ENCODE measurements at regions not wholly inside any gene's neighbourhood (a gene's known extent, or its start where the extent isn't known, plus 50 kb on each side); places are given as distances from the start of the nearest gene placed in this dataset.

DNA sequence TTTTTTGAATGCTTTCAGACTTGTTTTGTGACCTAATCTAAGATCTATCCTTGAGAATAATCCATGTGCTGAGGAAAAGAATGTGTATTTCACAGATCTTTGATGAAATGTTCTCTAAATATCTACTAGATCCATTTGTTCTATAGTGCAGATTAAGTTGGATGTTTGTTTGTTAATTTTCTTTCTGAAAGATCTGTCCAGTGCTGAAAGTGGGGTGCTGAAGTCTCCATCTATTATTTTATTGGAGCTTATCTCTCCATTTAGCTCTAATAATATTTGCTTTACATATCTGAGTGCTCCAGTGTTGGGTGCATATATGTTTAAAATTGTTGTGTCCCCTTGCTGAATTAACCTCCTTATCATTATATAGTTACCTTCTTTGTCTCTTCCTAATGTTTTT, 303.6 kb downstream of the HTR1B start:
- DNase-seq, result no peak
- H3K27me3 ChIP-seq, result no peaks in the 10 kb centered on the region
- H3K9me3 ChIP-seq, result peaks cover 0 to 8% (median 0%) of the 10 kb centered on the region in 4 donors
- no peaks in the 10 kb centered on the region for H3K36me3 ChIP-seq
- no peak overlapping the region for H3K4me3 ChIP-seq
- TF ChIP-seq EP300 (IDR thresholded peaks at IDR 0.05) (no peak), POLR2A (IDR thresholded peaks at IDR 0.05) (no peak), POLR2AphosphoS5 (IDR thresholded peaks at IDR 0.05) (no peak)
- intact Hi-C loops (cut with DNase I; ENCODE audit: low total_unique reads), result no loop called here
- H3K27ac ChIP-seq, result no peak overlapping the region
- H3K4me1 ChIP-seq, result no peaks in the 10 kb centered on the region

DNA sequence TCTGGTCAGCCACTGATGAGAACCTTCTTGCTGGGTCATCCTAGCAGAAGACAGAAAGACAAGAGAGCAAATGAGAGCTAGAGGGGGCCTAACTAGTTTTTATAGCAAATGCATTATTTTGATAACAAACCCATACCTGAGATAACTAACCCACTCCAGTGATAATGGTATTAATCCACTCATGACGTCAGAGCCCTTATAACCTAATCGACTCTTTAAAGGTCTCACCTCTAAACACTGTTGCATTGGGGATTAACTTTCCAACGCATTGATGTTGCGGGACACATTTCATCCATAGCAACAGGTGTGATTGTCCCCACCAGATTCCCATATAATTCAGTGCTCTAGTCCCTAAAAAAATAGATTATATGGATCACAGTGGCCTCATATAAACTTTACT, 312.1 kb downstream of the HTR1B start:
- no peak for DNase-seq
- Histone ChIP-seq H3K27me3 (no peaks in the 10 kb centered on the region), H3K9me3 (no peaks in the 10 kb centered on the region), H3K27ac (no peak overlapping the region), H3K4me3 (no peak overlapping the region), H3K4me1 (no peaks in the 10 kb centered on the region), H3K36me3 (no peaks in the 10 kb centered on the region)
- WGBS, 5 donors, result 68 to 71% (median 69%) methylated on average over 4 of the region's 4 CpGs
- intact Hi-C loops (cut with DNase I; ENCODE audit: low total_unique reads), result no loop called here
- TF ChIP-seq, protein P1, sequence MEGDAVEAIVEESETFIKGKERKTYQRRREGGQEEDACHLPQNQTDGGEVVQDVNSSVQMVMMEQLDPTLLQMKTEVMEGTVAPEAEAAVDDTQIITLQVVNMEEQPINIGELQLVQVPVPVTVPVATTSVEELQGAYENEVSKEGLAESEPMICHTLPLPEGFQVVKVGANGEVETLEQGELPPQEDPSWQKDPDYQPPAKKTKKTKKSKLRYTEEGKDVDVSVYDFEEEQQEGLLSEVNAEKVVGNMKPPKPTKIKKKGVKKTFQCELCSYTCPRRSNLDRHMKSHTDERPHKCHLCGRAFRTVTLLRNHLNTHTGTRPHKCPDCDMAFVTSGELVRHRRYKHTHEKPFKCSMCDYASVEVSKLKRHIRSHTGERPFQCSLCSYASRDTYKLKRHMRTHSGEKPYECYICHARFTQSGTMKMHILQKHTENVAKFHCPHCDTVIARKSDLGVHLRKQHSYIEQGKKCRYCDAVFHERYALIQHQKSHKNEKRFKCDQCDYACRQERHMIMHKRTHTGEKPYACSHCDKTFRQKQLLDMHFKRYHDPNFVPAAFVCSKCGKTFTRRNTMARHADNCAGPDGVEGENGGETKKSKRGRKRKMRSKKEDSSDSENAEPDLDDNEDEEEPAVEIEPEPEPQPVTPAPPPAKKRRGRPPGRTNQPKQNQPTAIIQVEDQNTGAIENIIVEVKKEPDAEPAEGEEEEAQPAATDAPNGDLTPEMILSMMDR (IDR thresholded peaks at IDR 0.05), result no peak
- TF ChIP-seq POLR2AphosphoS5 (IDR thresholded peaks at IDR 0.05) (no peak), POLR2A (IDR thresholded peaks at IDR 0.05) (no peak), EP300 (IDR thresholded peaks at IDR 0.05) (no peak)

DNA sequence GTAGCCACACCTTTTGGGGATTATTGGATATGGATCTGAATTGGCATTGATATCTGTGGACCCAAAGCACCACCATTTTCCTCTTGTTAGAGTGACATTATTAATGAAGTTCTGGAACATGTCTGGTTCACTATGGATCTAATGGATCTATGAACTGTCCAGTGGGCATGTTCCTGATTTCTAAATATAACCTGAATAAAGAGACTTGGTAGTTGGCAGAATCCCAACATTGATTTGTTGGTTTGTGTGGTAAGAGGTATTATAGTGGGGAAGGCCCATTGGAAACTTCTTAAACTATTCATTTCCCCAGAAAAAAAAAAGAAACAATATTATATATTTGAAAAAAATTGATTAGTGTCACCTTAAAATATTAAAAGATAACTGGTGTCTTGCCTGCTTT, 312.6 kb downstream of the HTR1B start:
- Histone ChIP-seq H3K27me3 (no peaks in the 10 kb centered on the region), H3K4me1 (no peaks in the 10 kb centered on the region), H3K9me3 (no peaks in the 10 kb centered on the region), H3K36me3 (no peaks in the 10 kb centered on the region), H3K4me3 (no peak overlapping the region), H3K27ac (no peak overlapping the region)
- intact Hi-C loops (cut with DNase I; ENCODE audit: low total_unique reads), result no loop called here
- no peak for DNase-seq
- TF ChIP-seq, protein P1 (IDR thresholded peaks at IDR 0.05), result no peak
- TF ChIP-seq POLR2A (IDR thresholded peaks at IDR 0.05), result no peak
- no peak for TF ChIP-seq POLR2AphosphoS5 (IDR thresholded peaks at IDR 0.05)

DNA sequence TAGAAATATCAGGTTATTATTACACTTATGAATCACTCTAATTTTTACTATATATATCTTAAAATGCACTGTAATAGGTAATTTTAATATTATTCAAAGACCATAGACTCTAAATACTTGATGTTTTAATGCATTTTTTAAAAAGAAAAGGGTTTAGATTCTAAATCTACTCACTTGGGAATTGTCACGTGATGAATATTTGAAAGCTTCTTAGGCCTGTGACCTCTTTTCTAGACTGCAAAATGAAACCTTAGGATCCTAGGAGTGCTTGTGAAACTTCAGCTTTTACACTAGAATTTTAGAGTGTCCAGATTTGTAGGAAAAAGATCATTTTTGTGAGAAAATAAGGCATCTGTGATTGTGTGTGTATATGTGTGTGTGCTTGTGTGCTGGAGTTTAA, 318.0 kb downstream of the HTR1B start:
- H3K27ac ChIP-seq, result no peak overlapping the region
- WGBS, 5 donors, result 87 to 97% (median 88%) methylated on average over 1 of the region's 1 CpG
- no peak overlapping the region for H3K4me3 ChIP-seq
- intact Hi-C loops (cut with DNase I; ENCODE audit: low total_unique reads), result no loop called here
- no peaks in the 10 kb centered on the region for H3K36me3 ChIP-seq
- no peaks in the 10 kb centered on the region for H3K9me3 ChIP-seq
- TF ChIP-seq, protein P1 (IDR thresholded peaks at IDR 0.05), result no peak
- TF ChIP-seq EP300 (IDR thresholded peaks at IDR 0.05) (no peak), POLR2A (IDR thresholded peaks at IDR 0.05) (no peak), POLR2AphosphoS5 (IDR thresholded peaks at IDR 0.05) (no peak)
- DNase-seq, result no peak
- H3K4me1 ChIP-seq, result no peaks in the 10 kb centered on the region
- H3K27me3 ChIP-seq, result no peaks in the 10 kb centered on the region

DNA sequence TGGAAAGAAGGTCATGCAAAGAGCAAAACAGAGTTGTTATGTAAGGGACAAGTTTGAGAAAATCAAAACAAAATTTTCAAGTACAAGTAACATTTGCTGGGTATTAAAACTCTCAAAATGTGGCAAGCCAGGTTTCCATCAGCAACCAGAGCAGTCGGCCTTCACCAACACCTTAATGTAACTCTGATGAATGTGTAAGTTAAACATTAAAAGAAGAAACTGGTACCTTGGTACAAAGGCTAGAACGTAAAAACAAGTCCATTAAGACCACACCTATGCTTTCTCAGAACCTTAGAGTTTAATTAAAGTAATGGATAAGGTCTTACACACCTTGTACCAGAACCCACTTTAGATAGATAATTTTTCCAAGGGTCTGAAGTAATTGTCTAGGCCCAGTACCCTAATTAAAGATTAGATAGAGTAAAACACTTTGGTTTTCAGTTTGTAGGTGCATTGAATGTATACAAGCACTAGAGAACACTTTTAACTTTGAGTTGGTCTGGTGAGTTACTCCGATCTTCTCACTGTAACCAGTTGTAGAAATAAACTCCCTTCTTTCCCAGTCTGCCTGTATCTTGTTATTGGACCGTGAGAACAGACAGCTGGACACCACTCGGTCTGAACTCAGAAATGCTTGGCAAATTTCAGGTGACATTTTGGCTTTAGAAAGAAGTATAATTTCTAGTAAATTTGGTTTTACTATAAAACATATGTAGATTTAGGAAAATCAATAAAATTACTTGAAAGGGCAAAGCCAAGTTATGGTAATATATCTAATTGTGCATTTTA, 319.4 kb downstream of the HTR1B start:
- Histone ChIP-seq H3K36me3 (no peaks in the 10 kb centered on the region), H3K4me3 (no peak overlapping the region), H3K27me3 (no peaks in the 10 kb centered on the region), H3K27ac (no peak overlapping the region), H3K4me1 (no peaks in the 10 kb centered on the region), H3K9me3 (no peaks in the 10 kb centered on the region)
- DNase-seq, result peak in 1 of 2 donors; percentile 4
- TF ChIP-seq POLR2AphosphoS5 (IDR thresholded peaks at IDR 0.05) (no peak), EP300 (IDR thresholded peaks at IDR 0.05) (no peak), POLR2A (IDR thresholded peaks at IDR 0.05) (no peak)
- TF ChIP-seq, protein P1 (IDR thresholded peaks at IDR 0.05), result no peak
- 59 to 66% (median 62%) methylated on average over 5 of the region's 5 CpGs for WGBS, 5 donors
- intact Hi-C loops (cut with DNase I; ENCODE audit: low total_unique reads), result no loop called here
